H1 (cell line): ENCODE measurements at regions not wholly inside any gene's neighbourhood (a gene's known extent, or its start where the extent isn't known, plus 50 kb on each side); places are given as distances from the start of the nearest gene placed in this dataset.
A peak's percentile ranks its signal among the peaks of the same experiment; 100 is the strongest.

ENCODE experiments used
- CTCF ChIA-PET: fragments of 300-600 bp; sonication (Branson Sonifier 250); formaldehyde crosslinking; loops from one replicate; lab custom pipeline; 2021; ENCODE audit not compliant: partially characterized antibody; lab: Charles Lee
- POLR2A ChIA-PET: fragments of 300-600 bp; sonication (Branson Sonifier 250); formaldehyde crosslinking; loops from one replicate; lab custom pipeline; 2021; ENCODE audit warnings: inconsistent platforms; ENCODE audit not compliant: partially characterized antibody; lab: Charles Lee
- DNase-seq, 2 experiments: peaks; one replicate each; pipeline versions ENCODE4 v3.0.0 to v3.0.0-alpha.2; 2010 to 2022; ENCODE audit warnings: low spot score in 2 of 2, low read depth in 1 of 2, mixed read lengths in 1 of 2
- FAIRE-seq: peaks from 2 replicates; lab custom pipeline; 2011; peaks lifted over from hg19 to GRCh38; lab: Jason Lieb, UNC
- H2AFZ ChIP-seq: 2 replicates; pipeline ENCODE4 v1.8.1; 2012; ENCODE audit warnings: low read length, inconsistent platforms
- H2AK5ac ChIP-seq: 2 replicates; pipeline ENCODE4 v1.6.1; 2013; ENCODE audit warnings: low read depth, low read length
- H2BK120ac ChIP-seq: replicated peaks from 2 replicates; pipeline ENCODE3; 2013; ENCODE audit warnings: low read depth, low read length, inconsistent platforms
- H2BK12ac ChIP-seq: 2 replicates; pipeline ENCODE4 v1.6.1; 2013; ENCODE audit warnings: low read depth, low read length
- H2BK15ac ChIP-seq: 2 replicates; pipeline ENCODE4 v1.6.1; 2013; ENCODE audit warnings: low read length
- H2BK20ac ChIP-seq: 2 replicates; pipeline ENCODE4 v1.6.1; 2013; ENCODE audit warnings: low read length
- H2BK5ac ChIP-seq: 2 replicates; pipeline ENCODE4 v1.6.1; 2013; ENCODE audit warnings: low read depth, low read length
- H3K14ac ChIP-seq: 2 replicates; pipeline ENCODE4 v1.6.1; 2013; ENCODE audit warnings: inconsistent platforms; ENCODE audit not compliant: insufficient read length
- H3K18ac ChIP-seq: 2 replicates; pipeline ENCODE4 v1.6.1; 2013; ENCODE audit warnings: low read length; ENCODE audit errors: extremely low read depth
- H3K23ac ChIP-seq: 2 replicates; pipeline ENCODE4 v1.6.1; 2013; ENCODE audit warnings: inconsistent platforms; ENCODE audit not compliant: insufficient read length
- H3K23me2 ChIP-seq: 2 replicates; pipeline ENCODE4 v1.6.1; 2013; ENCODE audit warnings: low read depth, low read length
- H3K27ac ChIP-seq: 2 replicates; pipeline ENCODE4 v1.6.1; 2011; ENCODE audit warnings: low read depth, low read length, inconsistent platforms
- H3K27me3 ChIP-seq, 4 experiments: replicated peaks in 1 of 4; 1 replicate in 1 of 4; 2 replicates in 3 of 4; pipeline versions ENCODE4 v1.6.1 to v1.8.1; 2011 to 2013; ENCODE audit warnings: low read length in 3 of 4, mild to moderate bottlenecking in 3 of 4, inconsistent platforms in 2 of 4, mixed read lengths in 2 of 4, moderate library complexity in 1 of 4; ENCODE audit not compliant: control insufficient read depth in 3 of 4, insufficient read depth in 3 of 4; ENCODE audit errors: extremely low read depth in 1 of 4
- H3K36me3 ChIP-seq, 4 experiments: 2 replicates each; pipeline versions ENCODE4 v1.6.1 to v1.8.1; 2011 to 2013; ENCODE audit warnings: mild to moderate bottlenecking in 4 of 4, low read length in 3 of 4, moderate library complexity in 2 of 4, control low read depth in 1 of 4, inconsistent platforms in 1 of 4; ENCODE audit not compliant: insufficient read depth in 4 of 4, control insufficient read depth in 2 of 4
- H3K4ac ChIP-seq: replicated peaks from 2 replicates; pipeline ENCODE3; 2013; ENCODE audit warnings: low read length, low read depth, mixed read lengths, inconsistent platforms; ENCODE audit not compliant: insufficient read length
- H3K4me1 ChIP-seq, 4 experiments: replicated peaks in 1 of 4; 1 replicate in 1 of 4; 2 replicates in 3 of 4; pipeline versions ENCODE4 v1.6.1 to v1.8.1; 2011 to 2013; ENCODE audit warnings: low read length in 3 of 4, inconsistent platforms in 2 of 4, mixed read lengths in 1 of 4; ENCODE audit not compliant: insufficient read depth in 4 of 4, control insufficient read depth in 3 of 4
- H3K4me2 ChIP-seq, 2 experiments: 2 replicates each; pipeline versions ENCODE4 v1.6.1 to v1.8.1; 2011 to 2013; ENCODE audit warnings: low read depth in 2 of 2, low read length in 2 of 2, control low read depth in 1 of 2, inconsistent platforms in 1 of 2, mild to moderate bottlenecking in 1 of 2; ENCODE audit not compliant: insufficient read depth in 1 of 2
- H3K4me3 ChIP-seq, 4 experiments: fragments of 200-600, 300-600 bp in 1 of 4; sonication (generic), shearing (Covaris generic), sonication (Bioruptor Twin) in 1 of 4; 2 replicates each; pipeline versions ENCODE4 v1.5.1 to v1.8.1; 2011 to 2016; ENCODE audit warnings: low read length in 4 of 4, low read depth in 3 of 4, control low read depth in 2 of 4, inconsistent platforms in 2 of 4, mild to moderate bottlenecking in 2 of 4, mixed read lengths in 1 of 4, moderate library complexity in 1 of 4; ENCODE audit not compliant: insufficient read depth in 2 of 4; ENCODE audit errors: extremely low read depth in 1 of 4
- H3K56ac ChIP-seq: replicated peaks from 2 replicates; pipeline ENCODE3; 2013; ENCODE audit warnings: low read depth, mild to moderate bottlenecking, mixed read lengths, low read length, inconsistent platforms; ENCODE audit not compliant: insufficient read length
- H3K79me1 ChIP-seq: 2 replicates; pipeline ENCODE4 v1.6.1; 2013; ENCODE audit warnings: low read depth, low read length, control low read depth
- H3K79me2 ChIP-seq, 2 experiments: 2 replicates each; pipeline versions ENCODE4 v1.6.1 to v1.8.1; 2012 to 2013; ENCODE audit warnings: low read length in 2 of 2, mild to moderate bottlenecking in 2 of 2, inconsistent platforms in 1 of 2; ENCODE audit not compliant: insufficient read depth in 2 of 2, control insufficient read depth in 1 of 2
- H3K9ac ChIP-seq, 4 experiments: replicated peaks in 1 of 4; 1 replicate in 1 of 4; 2 replicates in 3 of 4; pipeline versions ENCODE4 v1.6.1 to v1.8.1; 2011 to 2013; ENCODE audit warnings: low read depth in 3 of 4, low read length in 3 of 4, control low read depth in 2 of 4, mild to moderate bottlenecking in 2 of 4, moderate library complexity in 2 of 4, inconsistent platforms in 1 of 4; ENCODE audit errors: extremely low read depth in 1 of 4
- H3K9me3 ChIP-seq, 2 experiments: 2 replicates each; pipeline versions ENCODE4 v1.6.1 to v1.8.1; 2012 to 2013; ENCODE audit warnings: mild to moderate bottlenecking in 2 of 2, moderate library complexity in 2 of 2, control low read depth in 1 of 2, inconsistent platforms in 1 of 2, low read depth in 1 of 2, low read length in 1 of 2, mixed read lengths in 1 of 2; ENCODE audit not compliant: insufficient read depth in 2 of 2
- H4K20me1 ChIP-seq, 2 experiments: replicated peaks in 1 of 2; 2 replicates each; pipeline versions ENCODE3 to v1.8.1; 2011 to 2013; ENCODE audit warnings: inconsistent platforms in 2 of 2, low read length in 2 of 2, mild to moderate bottlenecking in 1 of 2; ENCODE audit not compliant: insufficient read depth in 2 of 2, control insufficient read depth in 1 of 2
- H4K5ac ChIP-seq: 2 replicates; pipeline ENCODE4 v1.6.1; 2013; ENCODE audit warnings: low read length, low read depth, mixed read lengths, inconsistent platforms; ENCODE audit not compliant: insufficient read length
- H4K8ac ChIP-seq: 2 replicates; pipeline ENCODE4 v1.8.0; 2013; ENCODE audit warnings: mild to moderate bottlenecking, moderate library complexity, low read length, inconsistent platforms; ENCODE audit not compliant: insufficient read depth; ENCODE audit errors: extremely low read depth
- H4K91ac ChIP-seq: replicated peaks from 2 replicates; pipeline ENCODE3; 2013; ENCODE audit warnings: low read length, mixed read lengths, inconsistent platforms; ENCODE audit not compliant: insufficient read length
- CHD1 ChIP-seq: IDR thresholded peaks from 2 replicates; pipeline ENCODE4 v1.6.1; 2012; ENCODE audit warnings: low read depth, low read length, improper control_type of control experiment
- E2F6 ChIP-seq: IDR thresholded peaks from 2 replicates; pipeline ENCODE4 v1.6.1; 2012; ENCODE audit warnings: inconsistent platforms
- WGBS, 2 experiments: shearing (Covaris generic) in 1 of 2; methylation state at CpG; one replicate each; pipeline versions ENCODE4 v1.1.6 to v1.1.7; 2013 to 2015; ENCODE audit warnings: low lambda C conversion rate in 2 of 2, mixed read lengths in 2 of 2, inconsistent platforms in 1 of 2, low coverage in 1 of 2, missing lambda C conversion rate in 1 of 2; ENCODE audit not compliant: insufficient replicate concordance in 2 of 2, insufficient coverage in 1 of 2, insufficient read length in 1 of 2; ENCODE audit errors: extremely low coverage in 1 of 2, missing lambda C conversion rate in 1 of 2; 5-methylcytosine and 5-hydroxymethylcytosine counted together

GRCh38 chr6:41434803-41435481, 99.5 kb downstream of the NCR2 start:
- Histone ChIP-seq H3K27ac (no peak overlapping the region), H3K14ac (no peak overlapping the region), H2BK20ac (no peak overlapping the region), H3K4me2 (no peak overlapping the region), H3K23ac (no peak overlapping the region), H2BK15ac (no peak overlapping the region), H4K5ac (no peak overlapping the region), H3K18ac (no peak overlapping the region), H3K23me2 (no peaks in the 10 kb centered on the region), H2AK5ac (no peak overlapping the region), H4K91ac (no peak overlapping the region), H2AFZ (no peak overlapping the region), H3K4me3 (no peak overlapping the region), H2BK12ac (no peak overlapping the region), H2BK120ac (no peak overlapping the region), H3K9ac (no peak overlapping the region), H3K9me3 (no peaks in the 10 kb centered on the region), H3K27me3 (peaks cover 0 to 24% (median 14%) of the 10 kb centered on the region in 4 experiments; a peak in 6 of 7 replicates), H4K20me1 (no peaks in the 10 kb centered on the region), H3K56ac (no peak overlapping the region), H3K4me1 (peaks cover 0 to 7% (median 4%) of the 10 kb centered on the region in 4 experiments; a peak in 5 of 7 replicates), H3K79me1 (no peaks in the 10 kb centered on the region), H2BK5ac (no peak overlapping the region), H4K8ac (no peak overlapping the region), H3K4ac (no peak overlapping the region), H3K36me3 (no peaks in the 10 kb centered on the region), H3K79me2 (no peaks in the 10 kb centered on the region)
- FAIRE-seq (no peak), DNase-seq (no peak)
- ChIA-PET POLR2A (no interaction called here), CTCF (interaction anchor here (1.0 to 6.7 kb wide), 4 partner anchors 9 to 246 kb away, joined by 3 to 54 read pairs (median 6); no protein-coding TSS in a partner anchor)
- peak; percentile 57 for TF ChIP-seq E2F6
- no peak for TF ChIP-seq CHD1
- WGBS, 2 experiments = 68% methylated on average over 9 of the region's 9 CpGs; no CpG with 5 or more reads in 1 of the 2 experiments
